Upper lobe of left lung (tissue), 4 donors: ENCODE measurements at regions not wholly inside any gene's neighbourhood (a gene's known extent, or its start where the extent isn't known, plus 50 kb on each side); places are given as distances from the start of the nearest gene placed in this dataset.

ENCODE experiments used
- POLR2A ChIP-seq, 4 donors: fragments of 450-650 bp; IDR thresholded peaks; one replicate each; pipeline ENCODE4 v1.5.1; 2016 to 2017; ENCODE audit warnings: antibody characterized with exemption in 4 of 4, mild to moderate bottlenecking in 2 of 4
- POLR2AphosphoS5 ChIP-seq, 2 donors: sonication (generic); formaldehyde crosslinking; IDR thresholded peaks; one replicate each; pipeline ENCODE4 v1.5.1; 2017; ENCODE audit warnings: antibody characterized with exemption in 2 of 2
- TF ChIP-seq, protein P1 (sequence below), 6 experiments: fragments of 450-650 bp in 4 of 6; fragments of 200-600 bp in 2 of 6; sonication (generic) in 2 of 6; IDR thresholded peaks; one replicate each; pipeline ENCODE4 v1.5.1; 2016 to 2019; ENCODE audit warnings: antibody characterized with exemption in 6 of 6

DNA sequence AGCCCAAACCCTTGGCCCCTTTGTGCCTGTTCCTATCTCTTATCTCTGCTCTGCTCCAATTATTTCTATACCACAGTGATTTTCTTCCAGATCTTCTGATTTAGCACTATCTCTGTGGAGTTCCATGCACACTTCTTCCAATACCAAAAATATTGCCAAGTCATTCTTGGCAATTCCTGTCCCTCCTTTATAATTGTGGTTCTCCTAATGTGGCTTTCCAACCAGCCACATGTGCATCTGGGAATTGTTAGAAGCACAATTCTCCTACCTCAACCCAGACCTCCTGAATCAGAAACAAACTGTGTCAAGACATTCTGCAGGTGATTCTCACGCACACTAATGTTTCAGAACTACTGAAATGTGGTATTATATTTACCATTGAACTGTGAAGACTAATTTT lies 447.8 kb upstream of the IGFBP3 start:
- TF ChIP-seq POLR2AphosphoS5 (IDR thresholded peaks at IDR 0.05): no peak
- TF ChIP-seq, protein P1, sequence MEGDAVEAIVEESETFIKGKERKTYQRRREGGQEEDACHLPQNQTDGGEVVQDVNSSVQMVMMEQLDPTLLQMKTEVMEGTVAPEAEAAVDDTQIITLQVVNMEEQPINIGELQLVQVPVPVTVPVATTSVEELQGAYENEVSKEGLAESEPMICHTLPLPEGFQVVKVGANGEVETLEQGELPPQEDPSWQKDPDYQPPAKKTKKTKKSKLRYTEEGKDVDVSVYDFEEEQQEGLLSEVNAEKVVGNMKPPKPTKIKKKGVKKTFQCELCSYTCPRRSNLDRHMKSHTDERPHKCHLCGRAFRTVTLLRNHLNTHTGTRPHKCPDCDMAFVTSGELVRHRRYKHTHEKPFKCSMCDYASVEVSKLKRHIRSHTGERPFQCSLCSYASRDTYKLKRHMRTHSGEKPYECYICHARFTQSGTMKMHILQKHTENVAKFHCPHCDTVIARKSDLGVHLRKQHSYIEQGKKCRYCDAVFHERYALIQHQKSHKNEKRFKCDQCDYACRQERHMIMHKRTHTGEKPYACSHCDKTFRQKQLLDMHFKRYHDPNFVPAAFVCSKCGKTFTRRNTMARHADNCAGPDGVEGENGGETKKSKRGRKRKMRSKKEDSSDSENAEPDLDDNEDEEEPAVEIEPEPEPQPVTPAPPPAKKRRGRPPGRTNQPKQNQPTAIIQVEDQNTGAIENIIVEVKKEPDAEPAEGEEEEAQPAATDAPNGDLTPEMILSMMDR (IDR thresholded peaks at IDR 0.05): no peak
- no peak for TF ChIP-seq POLR2A (IDR thresholded peaks at IDR 0.05)
